ENCODE measurements at regions not wholly inside any gene's neighbourhood (a gene's known extent, or its start where the extent isn't known, plus 50 kb on each side); places are given as distances from the start of the nearest gene placed in this dataset.

- ATAC-seq (no peak), DNase-seq (ENCODE audit: low spot score) (no peak)
- no peaks in the 10 kb centered on the region for H3K27me3 Mint-ChIP-seq (ENCODE audit: low read depth)
- peaks cover 4% of the 10 kb centered on the region for H3K36me3 Mint-ChIP-seq
- no peak overlapping the region for H3K27ac Mint-ChIP-seq
- CTCF ChIA-PET, result interaction anchor here (1.2 kb wide), 1 partner anchor 11 kb away, joined by 7 read pairs; no protein-coding TSS in a partner anchor
- POLR2A ChIA-PET, result no interaction called here
- no peaks in the 10 kb centered on the region for H3K4me1 Mint-ChIP-seq
- no peak overlapping the region for H3K4me3 Mint-ChIP-seq
- TF ChIP-seq E2F1 (CRISPR knock-in tag; IDR thresholded peaks at IDR 0.05) (no peak), ELF4 (CRISPR knock-in tag; IDR thresholded peaks at IDR 0.05; ENCODE audit: low read depth) (no peak), GABPB1 (CRISPR knock-in tag; IDR thresholded peaks at IDR 0.05) (no peak), ETV6 (CRISPR knock-in tag; IDR thresholded peaks at IDR 0.05) (no peak), TCF7 (CRISPR knock-in tag; IDR thresholded peaks at IDR 0.05; ENCODE audit: low read depth) (no peak), SOX15 (CRISPR knock-in tag; IDR thresholded peaks at IDR 0.05) (no peak), CREB1 (CRISPR knock-in tag; IDR thresholded peaks at IDR 0.05) (no peak), ZNF396 (CRISPR knock-in tag; IDR thresholded peaks at IDR 0.05; ENCODE audit: borderline replicate concordance) (no peak), ZNF671 (CRISPR knock-in tag; IDR thresholded peaks at IDR 0.05) (no peak)
- peaks cover 12% of the 10 kb centered on the region for H3K9me3 Mint-ChIP-seq
Observed at GRCh38 chr1:55387145-55387544, 172.0 kb upstream of the USP24 start.

GRCh38 chr1:55386456-55386855, 171.3 kb upstream of the USP24 start:
- no peaks in the 10 kb centered on the region for H3K27me3 Mint-ChIP-seq (ENCODE audit: low read depth)
- ChIA-PET CTCF (interaction anchor here (1.2 kb wide), 1 partner anchor 11 kb away, joined by 7 read pairs; no protein-coding TSS in a partner anchor), POLR2A (no interaction called here)
- TF ChIP-seq ZNF263 (CRISPR knock-in tag; IDR thresholded peaks at IDR 0.05; ENCODE audit: low read depth) (no peak), PREB (CRISPR knock-in tag; IDR thresholded peaks at IDR 0.05; ENCODE audit: borderline replicate concordance) (no peak), OVOL2 (CRISPR knock-in tag; IDR thresholded peaks at IDR 0.05; ENCODE audit: borderline replicate concordance) (no peak), ZNF532 (CRISPR knock-in tag; IDR thresholded peaks at IDR 0.05; ENCODE audit: borderline replicate concordance) (no peak)
- ATAC-seq, result no peak
- no peak overlapping the region for H3K4me3 Mint-ChIP-seq
- DNase-seq (ENCODE audit: low spot score), result no peak
- H3K27ac Mint-ChIP-seq, result no peak overlapping the region
- no peaks in the 10 kb centered on the region for H3K4me1 Mint-ChIP-seq
- H3K9me3 Mint-ChIP-seq, result peaks cover 12% of the 10 kb centered on the region
- H3K36me3 Mint-ChIP-seq, result peaks cover 4% of the 10 kb centered on the region

GRCh38 chr1:55385402-55386018, 170.3 kb upstream of the USP24 start:
- peaks cover 12% of the 10 kb centered on the region for H3K9me3 Mint-ChIP-seq
- no peaks in the 10 kb centered on the region for H3K27me3 Mint-ChIP-seq (ENCODE audit: low read depth)
- CTCF ChIA-PET, result interaction anchor here (2.2 kb wide), 1 partner anchor 10 kb away, joined by 11 read pairs; no protein-coding TSS in a partner anchor
- DNase-seq (ENCODE audit: low spot score) (no peak), ATAC-seq (no peak)
- no peak overlapping the region for H3K27ac Mint-ChIP-seq
- TF ChIP-seq ATF3 (CRISPR knock-in tag; conservative IDR thresholded peaks at IDR 0.05) (no peak), JUN (CRISPR knock-in tag; IDR thresholded peaks at IDR 0.05) (no peak), AFF4 (CRISPR knock-in tag; IDR thresholded peaks at IDR 0.05; ENCODE audit: borderline replicate concordance) (no peak)
- POLR2A ChIA-PET, result no interaction called here
- H3K36me3 Mint-ChIP-seq, result peaks cover 4% of the 10 kb centered on the region
- H3K4me1 Mint-ChIP-seq, result no peaks in the 10 kb centered on the region
- no peak overlapping the region for H3K4me3 Mint-ChIP-seq
